ENCODE measurements at regions not wholly inside any gene's neighbourhood (a gene's known extent, or its start where the extent isn't known, plus 50 kb on each side); places are given as distances from the start of the nearest gene placed in this dataset.

DNA sequence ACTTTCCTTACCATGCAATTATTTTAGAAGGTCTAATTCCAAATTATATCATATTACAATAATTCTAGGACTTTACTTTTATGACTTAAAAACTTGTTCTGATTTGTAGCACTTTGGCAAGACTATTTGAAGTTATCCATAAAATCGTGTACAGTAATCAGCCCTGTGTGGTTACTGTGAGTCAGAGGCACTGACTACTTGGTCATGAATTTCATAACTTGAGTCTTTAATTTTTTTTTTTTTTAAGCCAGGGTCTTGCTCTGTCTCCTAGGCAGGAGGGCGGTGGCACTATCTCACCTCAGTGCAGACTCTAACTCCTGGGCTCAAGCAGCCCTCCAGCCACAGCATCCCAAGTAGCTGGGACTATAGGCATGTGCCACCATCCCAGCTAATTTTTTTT, 1319.2 kb upstream of the SLC10A2 start:
- TF ChIP-seq POLR2A (IDR thresholded peaks at IDR 0.05) (no peak), POLR2AphosphoS5 (IDR thresholded peaks at IDR 0.05; ENCODE audit: insufficient read depth in 1 of 2, low read depth in 1 of 2) (no peak)
- TF ChIP-seq, protein P1, sequence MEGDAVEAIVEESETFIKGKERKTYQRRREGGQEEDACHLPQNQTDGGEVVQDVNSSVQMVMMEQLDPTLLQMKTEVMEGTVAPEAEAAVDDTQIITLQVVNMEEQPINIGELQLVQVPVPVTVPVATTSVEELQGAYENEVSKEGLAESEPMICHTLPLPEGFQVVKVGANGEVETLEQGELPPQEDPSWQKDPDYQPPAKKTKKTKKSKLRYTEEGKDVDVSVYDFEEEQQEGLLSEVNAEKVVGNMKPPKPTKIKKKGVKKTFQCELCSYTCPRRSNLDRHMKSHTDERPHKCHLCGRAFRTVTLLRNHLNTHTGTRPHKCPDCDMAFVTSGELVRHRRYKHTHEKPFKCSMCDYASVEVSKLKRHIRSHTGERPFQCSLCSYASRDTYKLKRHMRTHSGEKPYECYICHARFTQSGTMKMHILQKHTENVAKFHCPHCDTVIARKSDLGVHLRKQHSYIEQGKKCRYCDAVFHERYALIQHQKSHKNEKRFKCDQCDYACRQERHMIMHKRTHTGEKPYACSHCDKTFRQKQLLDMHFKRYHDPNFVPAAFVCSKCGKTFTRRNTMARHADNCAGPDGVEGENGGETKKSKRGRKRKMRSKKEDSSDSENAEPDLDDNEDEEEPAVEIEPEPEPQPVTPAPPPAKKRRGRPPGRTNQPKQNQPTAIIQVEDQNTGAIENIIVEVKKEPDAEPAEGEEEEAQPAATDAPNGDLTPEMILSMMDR (IDR thresholded peaks at IDR 0.05) = no peak

Data from vagina (tissue), 2 donors.